ENCODE measurements at regions not wholly inside any gene's neighbourhood (a gene's known extent, or its start where the extent isn't known, plus 50 kb on each side); places are given as distances from the start of the nearest gene placed in this dataset.

DNA sequence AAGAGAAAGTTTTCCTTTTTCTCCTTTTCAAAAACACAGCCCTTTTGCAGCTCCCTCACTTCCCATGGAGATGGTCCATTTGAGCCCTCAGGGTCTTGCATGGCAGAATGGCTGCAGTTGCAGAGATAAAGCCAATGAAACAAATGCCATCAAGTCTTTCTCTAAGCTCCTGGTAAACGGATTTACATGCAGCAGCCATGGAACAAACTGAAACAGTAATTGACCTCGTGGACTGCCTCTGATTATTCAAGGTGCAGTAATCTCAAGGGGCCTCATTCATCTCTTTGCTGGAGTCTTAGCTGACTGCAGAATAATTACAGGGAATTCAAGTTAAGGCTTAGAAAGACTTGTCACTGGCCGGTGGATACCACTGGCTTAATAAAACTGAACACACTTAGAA lies 125.1 kb downstream of the SQOR start:
- no peak for TF ChIP-seq POLR2A (IDR thresholded peaks at IDR 0.05)
- TF ChIP-seq, protein P1, sequence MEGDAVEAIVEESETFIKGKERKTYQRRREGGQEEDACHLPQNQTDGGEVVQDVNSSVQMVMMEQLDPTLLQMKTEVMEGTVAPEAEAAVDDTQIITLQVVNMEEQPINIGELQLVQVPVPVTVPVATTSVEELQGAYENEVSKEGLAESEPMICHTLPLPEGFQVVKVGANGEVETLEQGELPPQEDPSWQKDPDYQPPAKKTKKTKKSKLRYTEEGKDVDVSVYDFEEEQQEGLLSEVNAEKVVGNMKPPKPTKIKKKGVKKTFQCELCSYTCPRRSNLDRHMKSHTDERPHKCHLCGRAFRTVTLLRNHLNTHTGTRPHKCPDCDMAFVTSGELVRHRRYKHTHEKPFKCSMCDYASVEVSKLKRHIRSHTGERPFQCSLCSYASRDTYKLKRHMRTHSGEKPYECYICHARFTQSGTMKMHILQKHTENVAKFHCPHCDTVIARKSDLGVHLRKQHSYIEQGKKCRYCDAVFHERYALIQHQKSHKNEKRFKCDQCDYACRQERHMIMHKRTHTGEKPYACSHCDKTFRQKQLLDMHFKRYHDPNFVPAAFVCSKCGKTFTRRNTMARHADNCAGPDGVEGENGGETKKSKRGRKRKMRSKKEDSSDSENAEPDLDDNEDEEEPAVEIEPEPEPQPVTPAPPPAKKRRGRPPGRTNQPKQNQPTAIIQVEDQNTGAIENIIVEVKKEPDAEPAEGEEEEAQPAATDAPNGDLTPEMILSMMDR (IDR thresholded peaks at IDR 0.05): no peak

Measured in esophagus squamous epithelium (tissue), 4 donors.